Hypothalamus (tissue), 51 donors: ENCODE measurements at regions not wholly inside any gene's neighbourhood (a gene's known extent, or its start where the extent isn't known, plus 50 kb on each side); places are given as distances from the start of the nearest gene placed in this dataset.
"Not testable (repeated sequence)": the region's sequence is repeated elsewhere in the genome, so short reads cannot be mapped to it uniquely, and the experiment has no call there.

ENCODE experiments used
- DNase-seq, 51 donors: peaks; one replicate each; lab custom pipeline; 2025; lab: John Stamatoyannopoulos, UW

- peak in 3 of 51 donors; percentile 39 to 83 (median 40) for DNase-seq
Observed at GRCh38 chr3:144663456-144664436, 692.1 kb downstream of the DIPK2A start.

GRCh38 chr3:144665567-144666053, 694.0 kb downstream of the DIPK2A start:
- DNase-seq = no peak

- DNase-seq = no peak
Observed at GRCh38 chr3:144670571-144670970, 698.9 kb downstream of the DIPK2A start.

- DNase-seq = no peak
Observed at GRCh38 chr3:144677103-144677502, 705.5 kb downstream of the DIPK2A start.

GRCh38 chr3:144683065-144683464, 711.4 kb downstream of the DIPK2A start:
- DNase-seq = no peak

- no peak for DNase-seq
Observed at GRCh38 chr3:144687862-144688261, 716.2 kb downstream of the DIPK2A start.

GRCh38 chr3:144692488-144692887, 720.9 kb downstream of the DIPK2A start:
- no peak for DNase-seq

- no peak for DNase-seq
Observed at GRCh38 chr3:144708437-144708836, 736.8 kb downstream of the DIPK2A start.

GRCh38 chr3:144737281-144737680, 765.7 kb downstream of the DIPK2A start:
- no peak for DNase-seq

- DNase-seq = no peak
Observed at GRCh38 chr3:144743225-144743668, 771.6 kb downstream of the DIPK2A start.

GRCh38 chr3:144744473-144744872, 772.9 kb downstream of the DIPK2A start:
- DNase-seq = no peak

GRCh38 chr3:144746631-144747030, 775.0 kb downstream of the DIPK2A start:
- no peak for DNase-seq

GRCh38 chr3:144749536-144750253, 778.1 kb downstream of the DIPK2A start:
- not testable (repeated sequence) for DNase-seq

GRCh38 chr3:144754076-144754783, 782.6 kb downstream of the DIPK2A start:
- DNase-seq = no peak

GRCh38 chr3:144756704-144757440, 785.2 kb downstream of the DIPK2A start:
- no peak for DNase-seq

GRCh38 chr3:144760831-144761230, 789.2 kb downstream of the DIPK2A start:
- DNase-seq = peak in 3 of 51 donors; percentile 6 to 12 (median 6)

- no peak for DNase-seq
Observed at GRCh38 chr3:144762091-144762490, 790.5 kb downstream of the DIPK2A start.

GRCh38 chr3:144763878-144764454, 792.3 kb downstream of the DIPK2A start:
- DNase-seq = peak in 2 of 51 donors; percentile 65 to 68

GRCh38 chr3:144770281-144770680, 798.7 kb downstream of the DIPK2A start:
- DNase-seq = peak in 1 of 51 donors; percentile 44
